Keratinocyte (primary cell): ENCODE measurements at regions not wholly inside any gene's neighbourhood (a gene's known extent, or its start where the extent isn't known, plus 50 kb on each side); places are given as distances from the start of the nearest gene placed in this dataset.

ENCODE experiments used
- CTCF ChIP-seq, 3 experiments: IDR thresholded peaks in 1 of 3; conservative IDR thresholded peaks in 1 of 3; optimal IDR thresholded peaks in 1 of 3; 2 replicates in 2 of 3; 3 replicates in 1 of 3; pipeline versions ENCODE3 to v1.5.1; 2011; ENCODE audit warnings: low read length in 3 of 3, mild to moderate bottlenecking in 3 of 3, moderate library complexity in 2 of 3, control low read depth in 1 of 3, inconsistent platforms in 1 of 3; ENCODE audit not compliant: insufficient read depth in 2 of 3; ENCODE audit errors: extremely low read depth in 1 of 3
- EZH2 ChIP-seq: IDR thresholded peaks from one replicate; pipeline ENCODE4 v1.6.1; 2012; ENCODE audit warnings: inconsistent platforms, mild to moderate bottlenecking, low read length, moderate library complexity

GRCh38 chr12:18823461-18823860, 85.5 kb downstream of the CAPZA3 start:
- no peak for TF ChIP-seq CTCF (optimal IDR thresholded peaks at IDR 0.05 in 1 of 3, IDR thresholded peaks at IDR 0.05 in 1 of 3, conservative IDR thresholded peaks at IDR 0.05 in 1 of 3; ENCODE audit: extremely low read depth in 1 of 3, insufficient read depth in 2 of 3, low read length in 3 of 3)
- no peak for TF ChIP-seq EZH2
